ENCODE measurements at regions not wholly inside any gene's neighbourhood (a gene's known extent, or its start where the extent isn't known, plus 50 kb on each side); places are given as distances from the start of the nearest gene placed in this dataset.

- H3K9me3 Mint-ChIP-seq (ENCODE audit: low read depth): no peaks in the 10 kb centered on the region
- H3K27ac Mint-ChIP-seq: no peak overlapping the region
- CTCF ChIA-PET: no interaction called here
- no peak overlapping the region for H3K4me3 Mint-ChIP-seq
- no peak for DNase-seq
- no peaks in the 10 kb centered on the region for H3K36me3 Mint-ChIP-seq
- H3K4me1 Mint-ChIP-seq: no peaks in the 10 kb centered on the region
- ATAC-seq: no peak
- H3K27me3 Mint-ChIP-seq: peaks cover 6% of the 10 kb centered on the region
These were observed 144.1 kb downstream of the QRSL1 start for GRCh38 chr6:106773522-106773921.

GRCh38 chr6:106772270-106773142 is 143.1 kb downstream of the QRSL1 start:
- Mint-ChIP-seq H3K27ac (no peak overlapping the region), H3K4me1 (no peaks in the 10 kb centered on the region), H3K4me3 (no peak overlapping the region), H3K27me3 (peaks cover 5% of the 10 kb centered on the region), H3K36me3 (no peaks in the 10 kb centered on the region), H3K9me3 (ENCODE audit: low read depth) (no peaks in the 10 kb centered on the region)
- no peak for ATAC-seq
- CTCF ChIA-PET: no interaction called here
- DNase-seq: no peak

- Mint-ChIP-seq H3K9me3 (ENCODE audit: low read depth) (no peaks in the 10 kb centered on the region), H3K4me3 (no peak overlapping the region), H3K27me3 (peaks cover 6% of the 10 kb centered on the region), H3K4me1 (no peaks in the 10 kb centered on the region), H3K27ac (no peak overlapping the region), H3K36me3 (no peaks in the 10 kb centered on the region)
- ATAC-seq (no peak), DNase-seq (no peak)
- CTCF ChIA-PET: no interaction called here
These were observed 142.4 kb downstream of the QRSL1 start for GRCh38 chr6:106771822-106772221.

GRCh38 chr6:106770663-106771062 is 141.3 kb downstream of the QRSL1 start:
- H3K4me3 Mint-ChIP-seq: no peak overlapping the region
- CTCF ChIA-PET: no interaction called here
- H3K27me3 Mint-ChIP-seq: peaks cover 6% of the 10 kb centered on the region
- ATAC-seq (no peak), DNase-seq (no peak)
- no peaks in the 10 kb centered on the region for H3K9me3 Mint-ChIP-seq (ENCODE audit: low read depth)
- H3K4me1 Mint-ChIP-seq: no peaks in the 10 kb centered on the region
- no peak overlapping the region for H3K27ac Mint-ChIP-seq
- no peaks in the 10 kb centered on the region for H3K36me3 Mint-ChIP-seq

GRCh38 chr6:106770081-106770480 is 140.7 kb downstream of the QRSL1 start:
- ATAC-seq (no peak), DNase-seq (no peak)
- Mint-ChIP-seq H3K9me3 (ENCODE audit: low read depth) (no peaks in the 10 kb centered on the region), H3K27ac (no peak overlapping the region), H3K4me3 (no peak overlapping the region), H3K36me3 (no peaks in the 10 kb centered on the region), H3K4me1 (no peaks in the 10 kb centered on the region), H3K27me3 (peaks cover 6% of the 10 kb centered on the region)
- CTCF ChIA-PET: no interaction called here

- Mint-ChIP-seq H3K4me3 (no peak overlapping the region), H3K27me3 (peaks cover 6% of the 10 kb centered on the region), H3K36me3 (no peaks in the 10 kb centered on the region), H3K4me1 (no peaks in the 10 kb centered on the region), H3K9me3 (ENCODE audit: low read depth) (no peaks in the 10 kb centered on the region), H3K27ac (no peak overlapping the region)
- ATAC-seq (no peak), DNase-seq (no peak)
- CTCF ChIA-PET: interaction anchor here (0.6 kb wide), 1 partner anchor 405 kb away, joined by 3 read pairs; no protein-coding TSS in a partner anchor
These were observed 137.9 kb downstream of the QRSL1 start for GRCh38 chr6:106767271-106767670.

GRCh38 chr6:106766201-106766600 is 136.8 kb downstream of the QRSL1 start:
- no peaks in the 10 kb centered on the region for H3K9me3 Mint-ChIP-seq (ENCODE audit: low read depth)
- CTCF ChIA-PET: no interaction called here
- H3K36me3 Mint-ChIP-seq: no peaks in the 10 kb centered on the region
- DNase-seq (no peak), ATAC-seq (no peak)
- no peak overlapping the region for H3K27ac Mint-ChIP-seq
- H3K27me3 Mint-ChIP-seq: peaks cover 2% of the 10 kb centered on the region
- H3K4me1 Mint-ChIP-seq: no peaks in the 10 kb centered on the region
- H3K4me3 Mint-ChIP-seq: no peak overlapping the region

- no peak overlapping the region for H3K27ac Mint-ChIP-seq
These were observed 136.1 kb downstream of the QRSL1 start for GRCh38 chr6:106765496-106765895.

GRCh38 chr6:106764353-106764980 is 135.1 kb downstream of the QRSL1 start:
- Mint-ChIP-seq H3K36me3 (no peaks in the 10 kb centered on the region), H3K4me3 (no peak overlapping the region), H3K27me3 (peaks cover 2% of the 10 kb centered on the region), H3K27ac (no peak overlapping the region), H3K9me3 (ENCODE audit: low read depth) (no peaks in the 10 kb centered on the region), H3K4me1 (no peaks in the 10 kb centered on the region)
- ATAC-seq: no peak
- DNase-seq: no peak
- CTCF ChIA-PET: no interaction called here

More at GRCh38 chr6:106765496-106765895, 136.1 kb downstream of the QRSL1 start:
- Mint-ChIP-seq H3K36me3 (no peaks in the 10 kb centered on the region), H3K27me3 (peaks cover 2% of the 10 kb centered on the region), H3K4me1 (no peaks in the 10 kb centered on the region), H3K4me3 (no peak overlapping the region), H3K9me3 (ENCODE audit: low read depth) (no peaks in the 10 kb centered on the region)
- no peak for DNase-seq
- ATAC-seq: no peak
- CTCF ChIA-PET: no interaction called here

GRCh38 chr6:106763361-106763760 is 134.0 kb downstream of the QRSL1 start:
- Mint-ChIP-seq H3K4me1 (no peaks in the 10 kb centered on the region), H3K27me3 (peaks cover 2% of the 10 kb centered on the region), H3K9me3 (ENCODE audit: low read depth) (no peaks in the 10 kb centered on the region), H3K27ac (no peak overlapping the region), H3K36me3 (no peaks in the 10 kb centered on the region), H3K4me3 (no peak overlapping the region)
- ATAC-seq (no peak), DNase-seq (no peak)
- CTCF ChIA-PET: no interaction called here

- H3K4me3 Mint-ChIP-seq: no peak overlapping the region
- no peaks in the 10 kb centered on the region for H3K27me3 Mint-ChIP-seq
- no peak for ATAC-seq
- no peaks in the 10 kb centered on the region for H3K9me3 Mint-ChIP-seq (ENCODE audit: low read depth)
- no peak overlapping the region for H3K27ac Mint-ChIP-seq
- CTCF ChIA-PET: no interaction called here
- no peaks in the 10 kb centered on the region for H3K4me1 Mint-ChIP-seq
- H3K36me3 Mint-ChIP-seq: no peaks in the 10 kb centered on the region
- DNase-seq: no peak
These were observed 131.8 kb downstream of the QRSL1 start for GRCh38 chr6:106761160-106761559.

GRCh38 chr6:106759112-106759511 is 129.7 kb downstream of the QRSL1 start:
- Mint-ChIP-seq H3K9me3 (ENCODE audit: low read depth) (no peaks in the 10 kb centered on the region), H3K36me3 (no peaks in the 10 kb centered on the region), H3K4me1 (no peaks in the 10 kb centered on the region), H3K27me3 (peaks cover 2% of the 10 kb centered on the region), H3K4me3 (no peak overlapping the region), H3K27ac (no peak overlapping the region)
- no peak for ATAC-seq
- no peak for DNase-seq
- CTCF ChIA-PET: no interaction called here

- CTCF ChIA-PET: no interaction called here
- Mint-ChIP-seq H3K27ac (no peak overlapping the region), H3K4me3 (no peak overlapping the region), H3K36me3 (no peaks in the 10 kb centered on the region), H3K9me3 (ENCODE audit: low read depth) (no peaks in the 10 kb centered on the region), H3K27me3 (peaks cover 2% of the 10 kb centered on the region), H3K4me1 (no peaks in the 10 kb centered on the region)
- DNase-seq (no peak), ATAC-seq (no peak)
These were observed 128.5 kb downstream of the QRSL1 start for GRCh38 chr6:106757722-106758467.

- H3K4me3 Mint-ChIP-seq: no peak overlapping the region
- no peaks in the 10 kb centered on the region for H3K4me1 Mint-ChIP-seq
- H3K36me3 Mint-ChIP-seq: no peaks in the 10 kb centered on the region
- H3K27ac Mint-ChIP-seq: no peak overlapping the region
- H3K27me3 Mint-ChIP-seq: peaks cover 2% of the 10 kb centered on the region
- no peak for DNase-seq
- no peak for ATAC-seq
- H3K9me3 Mint-ChIP-seq (ENCODE audit: low read depth): no peaks in the 10 kb centered on the region
- CTCF ChIA-PET: no interaction called here
These were observed 127.9 kb downstream of the QRSL1 start for GRCh38 chr6:106757267-106757666.
